ENCODE measurements at regions not wholly inside any gene's neighbourhood (a gene's known extent, or its start where the extent isn't known, plus 50 kb on each side); places are given as distances from the start of the nearest gene placed in this dataset.

DNA sequence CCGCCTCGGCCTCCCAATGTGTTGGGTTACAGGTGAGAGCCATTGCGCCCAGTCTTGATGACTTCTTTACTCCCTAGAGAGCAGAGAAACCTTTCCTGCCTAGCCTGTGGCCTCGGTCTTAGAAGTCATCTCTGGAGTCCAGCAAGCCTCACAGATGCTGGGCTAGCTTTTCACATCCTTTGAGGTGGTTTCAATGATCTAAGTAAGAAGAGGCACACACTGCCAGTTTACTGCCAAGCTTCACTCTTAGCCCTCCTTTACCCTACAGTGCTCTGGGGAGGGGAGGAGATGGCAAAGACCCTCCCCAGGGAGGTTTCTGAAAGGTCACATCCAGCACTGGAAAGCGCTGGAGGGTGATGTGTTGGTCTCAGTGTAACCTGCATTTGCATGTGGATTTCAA, 304.8 kb downstream of the PCNX1 start:
- H3K27ac Mint-ChIP-seq, result no peak overlapping the region
- TF ChIP-seq, protein P1, sequence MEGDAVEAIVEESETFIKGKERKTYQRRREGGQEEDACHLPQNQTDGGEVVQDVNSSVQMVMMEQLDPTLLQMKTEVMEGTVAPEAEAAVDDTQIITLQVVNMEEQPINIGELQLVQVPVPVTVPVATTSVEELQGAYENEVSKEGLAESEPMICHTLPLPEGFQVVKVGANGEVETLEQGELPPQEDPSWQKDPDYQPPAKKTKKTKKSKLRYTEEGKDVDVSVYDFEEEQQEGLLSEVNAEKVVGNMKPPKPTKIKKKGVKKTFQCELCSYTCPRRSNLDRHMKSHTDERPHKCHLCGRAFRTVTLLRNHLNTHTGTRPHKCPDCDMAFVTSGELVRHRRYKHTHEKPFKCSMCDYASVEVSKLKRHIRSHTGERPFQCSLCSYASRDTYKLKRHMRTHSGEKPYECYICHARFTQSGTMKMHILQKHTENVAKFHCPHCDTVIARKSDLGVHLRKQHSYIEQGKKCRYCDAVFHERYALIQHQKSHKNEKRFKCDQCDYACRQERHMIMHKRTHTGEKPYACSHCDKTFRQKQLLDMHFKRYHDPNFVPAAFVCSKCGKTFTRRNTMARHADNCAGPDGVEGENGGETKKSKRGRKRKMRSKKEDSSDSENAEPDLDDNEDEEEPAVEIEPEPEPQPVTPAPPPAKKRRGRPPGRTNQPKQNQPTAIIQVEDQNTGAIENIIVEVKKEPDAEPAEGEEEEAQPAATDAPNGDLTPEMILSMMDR (conservative IDR thresholded peaks at IDR 0.05), result no peak
- DNase-seq (ENCODE audit: extremely low spot score, unreplicated experiment), result no peak
- H3K4me1 Mint-ChIP-seq (ENCODE audit: unreplicated experiment), result peaks cover 4% of the 10 kb centered on the region
- H3K4me3 Mint-ChIP-seq, result no peak overlapping the region
- H3K27me3 Mint-ChIP-seq, result no peaks in the 10 kb centered on the region
- no peaks in the 10 kb centered on the region for H3K9me3 Mint-ChIP-seq
- H3K36me3 Mint-ChIP-seq, result no peaks in the 10 kb centered on the region

DNA sequence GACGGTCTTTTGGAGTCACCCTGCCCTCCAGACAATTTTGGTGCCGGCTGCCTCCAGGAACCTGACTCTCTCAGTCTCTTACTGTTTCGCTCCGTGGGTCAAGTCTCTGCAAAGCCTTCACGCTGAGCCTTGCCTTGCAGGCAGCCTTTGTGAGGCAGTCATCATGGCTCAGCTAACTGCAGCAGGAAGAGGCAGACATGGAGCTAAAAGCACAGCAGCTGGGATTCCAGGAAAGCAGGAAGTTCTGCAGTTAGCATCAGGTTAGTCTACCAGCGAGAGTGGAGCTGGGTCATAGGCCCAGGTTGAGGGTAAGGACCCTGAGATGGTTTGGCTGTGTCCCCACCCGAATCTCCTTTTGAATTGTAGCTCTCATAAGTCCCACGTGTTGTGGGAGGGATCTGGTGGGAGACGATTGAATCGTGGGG, 305.4 kb downstream of the PCNX1 start:
- H3K27ac Mint-ChIP-seq, result no peak overlapping the region
- no peaks in the 10 kb centered on the region for H3K36me3 Mint-ChIP-seq
- DNase-seq (ENCODE audit: extremely low spot score, unreplicated experiment), result no peak
- H3K4me3 Mint-ChIP-seq, result no peak overlapping the region
- H3K9me3 Mint-ChIP-seq, result no peaks in the 10 kb centered on the region
- TF ChIP-seq, protein P1 (conservative IDR thresholded peaks at IDR 0.05), result no peak
- H3K27me3 Mint-ChIP-seq, result no peaks in the 10 kb centered on the region
- H3K4me1 Mint-ChIP-seq (ENCODE audit: unreplicated experiment), result peaks cover 4% of the 10 kb centered on the region

DNA sequence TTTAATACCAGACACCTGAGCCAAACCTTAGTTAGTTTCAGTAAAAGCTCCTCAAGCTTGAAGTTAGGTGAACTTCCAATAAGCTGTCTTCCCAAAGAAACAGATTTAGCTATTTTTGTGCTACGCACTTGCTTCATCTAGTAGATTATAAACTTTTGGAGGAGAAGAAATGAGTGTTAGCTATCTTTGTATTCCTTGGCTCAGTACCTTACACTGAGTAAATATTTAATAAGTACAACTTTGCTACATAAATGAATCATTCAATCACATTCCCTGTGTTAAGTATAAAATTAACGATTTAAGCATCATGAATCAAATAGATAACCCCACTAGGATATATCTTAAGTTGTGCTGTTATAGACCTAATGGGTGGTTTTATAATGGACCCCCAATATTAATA, 307.0 kb downstream of the PCNX1 start:
- Mint-ChIP-seq H3K9me3 (no peaks in the 10 kb centered on the region), H3K4me3 (no peak overlapping the region), H3K4me1 (ENCODE audit: unreplicated experiment) (peaks cover 4% of the 10 kb centered on the region), H3K27ac (no peak overlapping the region), H3K27me3 (no peaks in the 10 kb centered on the region), H3K36me3 (no peaks in the 10 kb centered on the region)
- TF ChIP-seq, protein P1 (conservative IDR thresholded peaks at IDR 0.05), result no peak
- DNase-seq (ENCODE audit: extremely low spot score, unreplicated experiment), result no peak

DNA sequence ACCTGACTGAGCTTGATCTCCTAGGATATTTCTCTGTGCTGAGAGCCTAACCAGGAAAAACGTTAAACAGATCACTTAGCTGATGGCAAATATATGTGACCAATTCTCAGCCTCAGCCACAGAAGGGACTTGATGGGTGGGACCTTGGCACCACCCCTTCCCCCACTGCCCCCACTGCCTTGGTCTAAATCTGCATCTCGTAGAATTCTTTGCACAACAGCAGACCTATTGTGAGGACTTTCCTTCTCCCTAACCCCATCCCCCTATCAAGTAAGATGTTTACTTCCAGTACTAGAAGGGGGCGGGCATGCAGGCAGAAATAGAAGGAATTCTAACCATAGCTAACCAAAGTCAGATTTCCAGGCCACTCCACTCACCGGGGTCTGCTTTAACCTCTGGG, 313.2 kb downstream of the PCNX1 start:
- H3K9me3 Mint-ChIP-seq, result no peaks in the 10 kb centered on the region
- TF ChIP-seq, protein P1 (conservative IDR thresholded peaks at IDR 0.05), result no peak
- H3K4me1 Mint-ChIP-seq (ENCODE audit: unreplicated experiment), result no peaks in the 10 kb centered on the region
- H3K27me3 Mint-ChIP-seq, result no peaks in the 10 kb centered on the region
- no peak for DNase-seq (ENCODE audit: extremely low spot score, unreplicated experiment)
- H3K4me3 Mint-ChIP-seq, result no peak overlapping the region
- H3K27ac Mint-ChIP-seq, result no peak overlapping the region
- no peaks in the 10 kb centered on the region for H3K36me3 Mint-ChIP-seq

DNA sequence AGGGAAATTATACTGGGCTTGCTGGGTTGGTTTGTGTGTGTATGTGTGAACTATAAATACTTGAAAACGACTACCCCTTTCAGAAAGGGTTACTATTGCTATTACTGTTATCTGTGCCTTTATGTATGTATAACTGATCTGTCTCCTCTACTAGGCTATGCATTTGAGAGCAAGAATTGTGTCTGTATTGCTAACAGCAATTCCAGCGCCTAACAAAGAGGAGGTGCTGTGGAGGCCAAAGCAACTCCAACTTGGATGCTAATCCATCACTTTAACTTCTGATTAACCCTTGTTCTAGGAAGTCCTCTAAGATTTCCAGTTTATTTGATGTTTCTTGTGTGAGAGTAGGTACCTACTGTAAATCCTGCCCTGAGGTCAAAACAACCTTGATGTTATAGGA, 313.9 kb downstream of the PCNX1 start:
- no peak for DNase-seq (ENCODE audit: extremely low spot score, unreplicated experiment)
- Mint-ChIP-seq H3K4me1 (ENCODE audit: unreplicated experiment) (no peaks in the 10 kb centered on the region), H3K9me3 (no peaks in the 10 kb centered on the region), H3K36me3 (no peaks in the 10 kb centered on the region), H3K27me3 (no peaks in the 10 kb centered on the region), H3K4me3 (no peak overlapping the region), H3K27ac (no peak overlapping the region)
- TF ChIP-seq, protein P1 (conservative IDR thresholded peaks at IDR 0.05), result peak; percentile 33

DNA sequence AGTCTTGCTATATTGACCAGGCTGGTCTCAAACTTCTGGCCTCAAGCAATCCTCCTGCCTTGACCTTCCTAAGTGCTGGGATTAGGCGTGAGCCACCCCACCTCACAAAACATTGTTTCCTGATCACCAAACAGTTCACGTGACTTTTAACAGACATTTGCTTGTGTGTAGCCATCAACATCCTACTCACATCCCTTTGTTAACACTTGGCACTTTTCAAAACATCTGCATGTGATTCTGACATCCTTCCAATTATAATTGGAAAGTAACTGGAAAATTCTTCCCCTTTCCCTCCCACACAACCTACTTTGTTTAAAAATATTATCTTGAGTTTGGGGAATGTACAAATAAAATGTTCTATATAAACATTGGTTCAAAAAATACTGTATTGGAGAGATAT, 317.9 kb downstream of the PCNX1 start:
- H3K27ac Mint-ChIP-seq, result no peak overlapping the region
- TF ChIP-seq, protein P1 (conservative IDR thresholded peaks at IDR 0.05), result no peak
- H3K4me1 Mint-ChIP-seq (ENCODE audit: unreplicated experiment), result peaks cover 7% of the 10 kb centered on the region
- no peaks in the 10 kb centered on the region for H3K36me3 Mint-ChIP-seq
- H3K4me3 Mint-ChIP-seq, result no peak overlapping the region
- H3K27me3 Mint-ChIP-seq, result no peaks in the 10 kb centered on the region
- no peak for DNase-seq (ENCODE audit: extremely low spot score, unreplicated experiment)
- H3K9me3 Mint-ChIP-seq, result no peaks in the 10 kb centered on the region

Measured in type B pancreatic cell (in vitro differentiated cells).